ENCODE measurements at regions not wholly inside any gene's neighbourhood (a gene's known extent, or its start where the extent isn't known, plus 50 kb on each side); places are given as distances from the start of the nearest gene placed in this dataset.

DNA sequence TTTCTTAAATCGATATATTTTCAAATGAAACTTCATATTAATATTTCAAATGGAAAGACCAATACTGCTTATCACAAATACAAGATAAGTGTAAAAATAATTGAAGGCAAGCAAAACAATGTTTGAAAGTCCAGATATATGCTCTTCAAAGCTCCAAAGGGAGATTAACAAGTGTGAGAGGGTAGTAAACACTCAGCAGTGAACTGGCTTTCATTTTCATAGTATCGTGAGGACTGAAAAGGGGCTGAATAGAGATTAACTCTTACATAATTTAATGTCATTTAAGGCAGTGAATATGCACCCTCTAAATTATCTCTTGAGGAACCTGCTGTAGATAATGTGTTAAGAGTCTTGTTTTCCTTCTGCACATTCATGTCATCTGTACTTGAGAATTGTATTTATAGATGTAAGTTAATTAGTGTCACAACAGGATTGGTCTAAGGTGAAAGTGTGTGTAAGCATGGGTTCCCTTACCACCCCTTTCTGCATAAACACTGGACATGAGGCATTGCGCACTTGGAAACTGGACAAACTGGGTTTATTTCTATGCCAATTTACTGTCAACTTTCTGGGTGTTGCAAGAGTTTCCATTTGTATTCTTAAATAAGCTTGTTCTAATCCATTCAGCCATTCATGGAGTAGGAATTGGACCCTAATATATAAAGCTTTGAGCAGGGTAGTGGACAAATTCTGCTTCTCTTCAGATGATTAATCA is 76.7 kb upstream of the SESTD1 start:
- no peak for TF ChIP-seq POLR2A (IDR thresholded peaks at IDR 0.05)
- TF ChIP-seq, protein P1, sequence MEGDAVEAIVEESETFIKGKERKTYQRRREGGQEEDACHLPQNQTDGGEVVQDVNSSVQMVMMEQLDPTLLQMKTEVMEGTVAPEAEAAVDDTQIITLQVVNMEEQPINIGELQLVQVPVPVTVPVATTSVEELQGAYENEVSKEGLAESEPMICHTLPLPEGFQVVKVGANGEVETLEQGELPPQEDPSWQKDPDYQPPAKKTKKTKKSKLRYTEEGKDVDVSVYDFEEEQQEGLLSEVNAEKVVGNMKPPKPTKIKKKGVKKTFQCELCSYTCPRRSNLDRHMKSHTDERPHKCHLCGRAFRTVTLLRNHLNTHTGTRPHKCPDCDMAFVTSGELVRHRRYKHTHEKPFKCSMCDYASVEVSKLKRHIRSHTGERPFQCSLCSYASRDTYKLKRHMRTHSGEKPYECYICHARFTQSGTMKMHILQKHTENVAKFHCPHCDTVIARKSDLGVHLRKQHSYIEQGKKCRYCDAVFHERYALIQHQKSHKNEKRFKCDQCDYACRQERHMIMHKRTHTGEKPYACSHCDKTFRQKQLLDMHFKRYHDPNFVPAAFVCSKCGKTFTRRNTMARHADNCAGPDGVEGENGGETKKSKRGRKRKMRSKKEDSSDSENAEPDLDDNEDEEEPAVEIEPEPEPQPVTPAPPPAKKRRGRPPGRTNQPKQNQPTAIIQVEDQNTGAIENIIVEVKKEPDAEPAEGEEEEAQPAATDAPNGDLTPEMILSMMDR (IDR thresholded peaks at IDR 0.05): no peak
